ENCODE measurements at regions not wholly inside any gene's neighbourhood (a gene's known extent, or its start where the extent isn't known, plus 50 kb on each side); places are given as distances from the start of the nearest gene placed in this dataset.

DNA sequence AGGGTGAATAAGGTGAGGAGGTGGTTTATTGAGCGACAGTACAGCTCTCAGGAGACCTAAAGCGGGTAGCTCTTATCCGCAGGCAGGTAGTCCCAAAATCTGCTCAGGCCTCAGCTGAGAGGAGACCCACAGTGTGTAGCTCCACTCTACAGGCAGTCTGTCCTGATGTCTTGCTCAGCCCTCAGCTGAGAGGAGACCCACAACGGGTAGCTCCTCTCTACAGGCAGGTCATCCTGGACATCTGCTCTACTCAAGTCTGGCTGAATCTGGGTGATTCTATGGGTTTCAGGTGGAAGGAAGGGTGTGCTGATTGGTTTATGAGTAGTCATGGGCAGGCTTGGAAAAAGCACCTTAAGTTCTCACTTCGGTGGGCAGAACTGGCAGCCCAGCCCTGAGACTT is 55.6 kb upstream of the ABCB5 start:
- Mint-ChIP-seq H3K27me3 (ENCODE audit: low read depth, unreplicated experiment) (no peaks in the 10 kb centered on the region), H3K9me3 (ENCODE audit: unreplicated experiment) (peaks cover 3% of the 10 kb centered on the region), H3K4me1 (ENCODE audit: low read depth, unreplicated experiment) (peaks cover 17% of the 10 kb centered on the region), H3K4me3 (ENCODE audit: unreplicated experiment) (no peak overlapping the region), H3K27ac (ENCODE audit: unreplicated experiment) (no peak overlapping the region), H3K36me3 (ENCODE audit: low read depth, unreplicated experiment) (no peaks in the 10 kb centered on the region)
- FAIRE-seq (no peak), DNase-seq (ENCODE audit: low read depth) (no peak)
- no peak overlapping the region for H3K27ac ChIP-seq (ENCODE audit: low read depth, low read length)
- H3K4me3 ChIP-seq (ENCODE audit: insufficient read depth, low read depth, low read length), result no peak overlapping the region
- H3K4me2 ChIP-seq (ENCODE audit: low read length), result no peak overlapping the region
- H4K20me1 ChIP-seq (ENCODE audit: insufficient read depth, low read length), result no peaks in the 10 kb centered on the region
- no peaks in the 10 kb centered on the region for H3K27me3 ChIP-seq (ENCODE audit: insufficient read depth, low read length)
- no peak for TF ChIP-seq EZH2 (IDR thresholded peaks at IDR 0.05; ENCODE audit: insufficient read depth, low read length)
- TF ChIP-seq, protein P1, sequence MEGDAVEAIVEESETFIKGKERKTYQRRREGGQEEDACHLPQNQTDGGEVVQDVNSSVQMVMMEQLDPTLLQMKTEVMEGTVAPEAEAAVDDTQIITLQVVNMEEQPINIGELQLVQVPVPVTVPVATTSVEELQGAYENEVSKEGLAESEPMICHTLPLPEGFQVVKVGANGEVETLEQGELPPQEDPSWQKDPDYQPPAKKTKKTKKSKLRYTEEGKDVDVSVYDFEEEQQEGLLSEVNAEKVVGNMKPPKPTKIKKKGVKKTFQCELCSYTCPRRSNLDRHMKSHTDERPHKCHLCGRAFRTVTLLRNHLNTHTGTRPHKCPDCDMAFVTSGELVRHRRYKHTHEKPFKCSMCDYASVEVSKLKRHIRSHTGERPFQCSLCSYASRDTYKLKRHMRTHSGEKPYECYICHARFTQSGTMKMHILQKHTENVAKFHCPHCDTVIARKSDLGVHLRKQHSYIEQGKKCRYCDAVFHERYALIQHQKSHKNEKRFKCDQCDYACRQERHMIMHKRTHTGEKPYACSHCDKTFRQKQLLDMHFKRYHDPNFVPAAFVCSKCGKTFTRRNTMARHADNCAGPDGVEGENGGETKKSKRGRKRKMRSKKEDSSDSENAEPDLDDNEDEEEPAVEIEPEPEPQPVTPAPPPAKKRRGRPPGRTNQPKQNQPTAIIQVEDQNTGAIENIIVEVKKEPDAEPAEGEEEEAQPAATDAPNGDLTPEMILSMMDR (IDR thresholded peaks at IDR 0.05; ENCODE audit: insufficient read depth, low read depth, low read length), result no peak
- H2AFZ ChIP-seq (ENCODE audit: low read depth, low read length), result no peak overlapping the region
- H3K79me2 ChIP-seq (ENCODE audit: insufficient read depth, low read length), result no peaks in the 10 kb centered on the region
- no peak overlapping the region for H3K9ac ChIP-seq (ENCODE audit: low read length)
- H3K36me3 ChIP-seq (ENCODE audit: insufficient read depth, low read length), result no peaks in the 10 kb centered on the region
- H3K9me3 ChIP-seq (ENCODE audit: insufficient read depth, low read depth, low read length), result no peaks in the 10 kb centered on the region
- peaks cover 11% of the 10 kb centered on the region for H3K4me1 ChIP-seq (ENCODE audit: insufficient read depth, low read length)

DNA sequence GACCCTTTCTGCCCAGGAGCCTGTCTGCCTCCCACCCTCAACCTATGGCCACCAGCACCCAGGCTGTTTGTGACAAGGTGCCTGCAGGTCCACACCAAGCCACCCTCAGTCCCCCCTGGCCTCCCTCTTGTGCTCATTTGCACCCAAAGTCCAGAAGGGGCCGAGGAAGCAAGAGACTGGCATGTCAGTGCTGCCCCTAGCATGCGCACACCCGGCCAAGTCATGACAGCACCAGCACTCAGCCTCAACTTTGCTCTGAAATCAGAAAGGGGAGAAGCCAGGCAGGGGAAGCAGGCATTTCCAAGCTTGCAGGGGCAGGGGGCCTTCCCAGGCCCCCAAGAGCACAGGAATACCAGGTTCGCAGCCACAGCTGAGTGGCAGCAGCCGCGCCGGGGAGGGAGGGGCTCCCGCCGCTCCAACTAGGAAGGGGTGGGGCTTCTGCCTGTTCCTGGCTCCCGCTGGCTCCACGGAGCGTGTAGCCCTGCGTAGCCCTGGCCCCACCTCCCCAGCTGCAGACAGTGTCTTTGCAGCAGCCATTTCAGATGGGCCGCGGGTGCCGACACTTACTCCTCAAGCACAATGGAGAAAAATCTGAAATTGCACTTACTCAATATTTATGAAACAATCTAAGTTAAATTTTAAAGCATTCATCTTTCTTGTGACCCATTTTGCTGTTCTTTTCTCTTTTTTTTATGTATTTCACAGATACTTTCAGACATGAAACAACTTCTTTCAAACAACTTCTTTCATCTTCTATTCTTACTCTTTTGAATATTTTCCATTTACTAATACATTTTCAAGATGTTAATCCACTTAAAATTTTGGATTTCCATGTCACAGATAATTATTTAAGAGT is 54.9 kb upstream of the ABCB5 start:
- no peak overlapping the region for H3K9ac ChIP-seq (ENCODE audit: low read length)
- H3K9me3 ChIP-seq (ENCODE audit: insufficient read depth, low read depth, low read length), result no peaks in the 10 kb centered on the region
- FAIRE-seq, result no peak
- no peaks in the 10 kb centered on the region for H3K36me3 Mint-ChIP-seq (ENCODE audit: low read depth, unreplicated experiment)
- peak overlapping the region; percentile 85 for H3K27ac Mint-ChIP-seq (ENCODE audit: unreplicated experiment)
- H3K4me1 ChIP-seq (ENCODE audit: insufficient read depth, low read length), result peaks cover 11% of the 10 kb centered on the region
- no peak overlapping the region for H3K4me3 ChIP-seq (ENCODE audit: insufficient read depth, low read depth, low read length)
- TF ChIP-seq, protein P1 (IDR thresholded peaks at IDR 0.05; ENCODE audit: insufficient read depth, low read depth, low read length), result no peak
- TF ChIP-seq EZH2 (IDR thresholded peaks at IDR 0.05; ENCODE audit: insufficient read depth, low read length), result no peak
- H3K4me2 ChIP-seq (ENCODE audit: low read length), result no peak overlapping the region
- H3K36me3 ChIP-seq (ENCODE audit: insufficient read depth, low read length), result no peaks in the 10 kb centered on the region
- no peaks in the 10 kb centered on the region for H3K27me3 Mint-ChIP-seq (ENCODE audit: low read depth, unreplicated experiment)
- no peaks in the 10 kb centered on the region for H4K20me1 ChIP-seq (ENCODE audit: insufficient read depth, low read length)
- H3K79me2 ChIP-seq (ENCODE audit: insufficient read depth, low read length), result no peaks in the 10 kb centered on the region
- H2AFZ ChIP-seq (ENCODE audit: low read depth, low read length), result no peak overlapping the region
- no peak overlapping the region for H3K4me3 Mint-ChIP-seq (ENCODE audit: unreplicated experiment)
- H3K27me3 ChIP-seq (ENCODE audit: insufficient read depth, low read length), result no peaks in the 10 kb centered on the region
- peaks cover 3% of the 10 kb centered on the region for H3K9me3 Mint-ChIP-seq (ENCODE audit: unreplicated experiment)
- H3K4me1 Mint-ChIP-seq (ENCODE audit: low read depth, unreplicated experiment), result peaks cover 17% of the 10 kb centered on the region
- no peak for DNase-seq (ENCODE audit: low read depth)
- no peak overlapping the region for H3K27ac ChIP-seq (ENCODE audit: low read depth, low read length)

DNA sequence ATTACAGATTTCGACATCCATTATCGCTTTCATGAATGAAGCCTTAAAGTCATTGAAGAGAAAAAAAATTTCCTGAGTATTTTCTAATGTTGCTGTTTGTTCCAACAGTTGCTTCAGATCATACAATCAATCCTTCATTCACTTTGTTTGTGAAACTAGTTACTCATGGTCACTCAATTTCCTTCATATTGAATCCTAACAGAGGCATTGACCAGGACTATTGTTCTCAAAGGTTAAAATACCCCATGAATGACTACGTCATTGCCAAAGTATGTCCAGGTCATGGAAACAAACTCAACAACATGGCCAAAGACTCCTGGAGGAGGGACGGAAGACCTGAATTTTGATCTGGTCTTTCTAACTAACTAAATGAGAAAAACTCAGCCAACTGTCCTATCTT is 54.0 kb upstream of the ABCB5 start:
- no peak for FAIRE-seq
- H3K9me3 Mint-ChIP-seq (ENCODE audit: unreplicated experiment), result peaks cover 3% of the 10 kb centered on the region

More for the DNA sequence above, 54.0 kb upstream of the ABCB5 start:
- peak overlapping the region; percentile 59 for H3K27ac ChIP-seq (ENCODE audit: low read depth, low read length)
- H3K4me2 ChIP-seq (ENCODE audit: low read length), result no peak overlapping the region
- no peaks in the 10 kb centered on the region for H3K79me2 ChIP-seq (ENCODE audit: insufficient read depth, low read length)
- H3K9me3 ChIP-seq (ENCODE audit: insufficient read depth, low read depth, low read length), result no peaks in the 10 kb centered on the region
- Mint-ChIP-seq H3K4me3 (ENCODE audit: unreplicated experiment) (no peak overlapping the region), H3K36me3 (ENCODE audit: low read depth, unreplicated experiment) (no peaks in the 10 kb centered on the region), H3K27me3 (ENCODE audit: low read depth, unreplicated experiment) (no peaks in the 10 kb centered on the region), H3K4me1 (ENCODE audit: low read depth, unreplicated experiment) (peaks cover 17% of the 10 kb centered on the region), H3K27ac (ENCODE audit: unreplicated experiment) (peak overlapping the region; percentile 85)
- no peaks in the 10 kb centered on the region for H3K27me3 ChIP-seq (ENCODE audit: insufficient read depth, low read length)
- no peak overlapping the region for H2AFZ ChIP-seq (ENCODE audit: low read depth, low read length)
- H3K9ac ChIP-seq (ENCODE audit: low read length), result no peak overlapping the region
- DNase-seq (ENCODE audit: low read depth), result peak; percentile 52
- no peak for TF ChIP-seq EZH2 (IDR thresholded peaks at IDR 0.05; ENCODE audit: insufficient read depth, low read length)
- TF ChIP-seq, protein P1 (IDR thresholded peaks at IDR 0.05; ENCODE audit: insufficient read depth, low read depth, low read length), result no peak
- H4K20me1 ChIP-seq (ENCODE audit: insufficient read depth, low read length), result no peaks in the 10 kb centered on the region
- H3K36me3 ChIP-seq (ENCODE audit: insufficient read depth, low read length), result no peaks in the 10 kb centered on the region
- no peak overlapping the region for H3K4me3 ChIP-seq (ENCODE audit: insufficient read depth, low read depth, low read length)
- H3K4me1 ChIP-seq (ENCODE audit: insufficient read depth, low read length), result peaks cover 11% of the 10 kb centered on the region

All from astrocyte (in vitro differentiated cells and primary cell).